SU-DHL-6 (cell line): ENCODE measurements at regions not wholly inside any gene's neighbourhood (a gene's known extent, or its start where the extent isn't known, plus 50 kb on each side); places are given as distances from the start of the nearest gene placed in this dataset.

ENCODE experiments used
- H2AFZ ChIP-seq: fragments of 200-600 bp; sonication (generic); 2 replicates; pipeline ENCODE4 v1.6.1; 2014; ENCODE audit warnings: low read depth, mild to moderate bottlenecking, moderate library complexity, mixed read lengths, antibody characterized with exemption, low read length; ENCODE audit not compliant: severe bottlenecking
- H3F3A ChIP-seq: fragments of 200-600 bp; shearing (Covaris generic); 2 replicates; pipeline ENCODE4 v1.6.0; 2016; ENCODE audit warnings: antibody characterized with exemption, mild to moderate bottlenecking; ENCODE audit not compliant: insufficient read depth
- H3K27ac ChIP-seq: fragments of 200-600 bp; sonication (generic); 2 replicates; pipeline ENCODE4 v1.5.1; 2016; ENCODE audit warnings: low read depth, mild to moderate bottlenecking, low read length, moderate library complexity, mixed read lengths
- H3K27me3 ChIP-seq: fragments of 200-600 bp; sonication (generic), shearing (Covaris generic); 2 replicates; pipeline ENCODE4 v1.6.0; 2014; ENCODE audit warnings: mild to moderate bottlenecking, low read length
- H3K36me3 ChIP-seq: fragments of 200-600 bp; sonication (generic); 2 replicates; pipeline ENCODE4 v1.6.1; 2014; ENCODE audit warnings: mild to moderate bottlenecking, low read length, mixed read lengths
- H3K4me2 ChIP-seq: fragments of 300-600, 200-600 bp; shearing (Covaris generic), sonication (generic); 2 replicates; pipeline ENCODE4 v1.6.0; 2014; ENCODE audit warnings: low read length, low read depth, mild to moderate bottlenecking; ENCODE audit not compliant: poor library complexity, severe bottlenecking
- H3K4me3 ChIP-seq: fragments of 200-600 bp; sonication (generic); 2 replicates; pipeline ENCODE4 v1.5.1; 2014; ENCODE audit warnings: antibody characterized with exemption, low read length, mild to moderate bottlenecking, mixed read lengths; ENCODE audit not compliant: insufficient read depth, poor library complexity, severe bottlenecking
- H3K79me2 ChIP-seq: fragments of 200-600 bp; sonication (generic); 2 replicates; pipeline ENCODE4 v1.6.1; 2014; ENCODE audit warnings: mild to moderate bottlenecking, low read length, moderate library complexity; ENCODE audit not compliant: insufficient read depth
- H3K9ac ChIP-seq: fragments of 200-600 bp; sonication (generic); 2 replicates; pipeline ENCODE4 v1.7.0; 2014; ENCODE audit warnings: mild to moderate bottlenecking, low read length
- H3K9me2 ChIP-seq: fragments of 200-600 bp; sonication (generic); replicated peaks from 2 replicates; pipeline ENCODE4 v1.6.1; 2014; ENCODE audit warnings: low read length; ENCODE audit not compliant: insufficient read depth
- H3K9me3 ChIP-seq: fragments of 200-600 bp; sonication (generic); 2 replicates; pipeline ENCODE4 v1.6.1; 2014; ENCODE audit warnings: low read length, mixed read lengths; ENCODE audit not compliant: insufficient read depth
- H4K20me1 ChIP-seq: fragments of 200-600 bp; sonication (generic); 2 replicates; pipeline ENCODE4 v1.6.1; 2014; ENCODE audit warnings: low read depth, mild to moderate bottlenecking, antibody characterized with exemption, low read length, moderate library complexity, mixed read lengths
- EZH2phosphoT487 ChIP-seq: fragments of 200-600 bp; sonication (generic), shearing (Covaris generic); conservative IDR thresholded peaks from 2 replicates; pipeline ENCODE4 v1.6.1; 2018; ENCODE audit warnings: mild to moderate bottlenecking, antibody characterized with exemption, low read length, moderate library complexity, mixed read lengths
- TF ChIP-seq, protein P1 (sequence below): fragments of 200-600 bp; sonication (generic); IDR thresholded peaks from one replicate; pipeline ENCODE4 v1.5.1; 2017; ENCODE audit warnings: antibody characterized with exemption, mild to moderate bottlenecking, low read length, moderate library complexity; ENCODE audit not compliant: insufficient read depth, poor library complexity, severe bottlenecking

DNA sequence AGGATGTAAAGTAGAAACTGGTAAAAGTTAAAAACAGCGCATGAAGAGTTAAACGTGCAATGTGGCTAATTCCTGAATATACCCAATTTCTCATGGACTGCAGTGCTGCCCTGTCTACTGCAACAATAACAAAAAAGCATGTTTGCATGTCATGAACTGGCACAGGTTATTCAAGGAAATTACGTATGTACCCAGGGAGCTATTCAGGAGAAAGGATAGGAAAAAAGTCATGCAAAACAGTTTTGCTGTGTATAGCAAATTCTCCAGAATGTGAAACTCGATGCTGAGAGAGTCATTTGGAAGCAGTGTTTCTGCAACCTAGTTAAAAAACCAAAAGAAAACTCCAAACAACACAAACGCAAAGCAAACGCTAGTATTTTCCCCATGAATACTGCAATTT, 381.5 kb upstream of the PRKX start:
- Histone ChIP-seq H3K4me3 (no peak overlapping the region), H3F3A (no peaks in the 10 kb centered on the region), H3K4me2 (no peak overlapping the region), H3K79me2 (no peaks in the 10 kb centered on the region), H3K9me3 (no peaks in the 10 kb centered on the region), H2AFZ (no peak overlapping the region), H4K20me1 (no peaks in the 10 kb centered on the region), H3K9ac (no peak overlapping the region), H3K36me3 (no peaks in the 10 kb centered on the region), H3K9me2 (no peaks in the 10 kb centered on the region), H3K27me3 (no peaks in the 10 kb centered on the region), H3K27ac (no peak overlapping the region)
- TF ChIP-seq, protein P1, sequence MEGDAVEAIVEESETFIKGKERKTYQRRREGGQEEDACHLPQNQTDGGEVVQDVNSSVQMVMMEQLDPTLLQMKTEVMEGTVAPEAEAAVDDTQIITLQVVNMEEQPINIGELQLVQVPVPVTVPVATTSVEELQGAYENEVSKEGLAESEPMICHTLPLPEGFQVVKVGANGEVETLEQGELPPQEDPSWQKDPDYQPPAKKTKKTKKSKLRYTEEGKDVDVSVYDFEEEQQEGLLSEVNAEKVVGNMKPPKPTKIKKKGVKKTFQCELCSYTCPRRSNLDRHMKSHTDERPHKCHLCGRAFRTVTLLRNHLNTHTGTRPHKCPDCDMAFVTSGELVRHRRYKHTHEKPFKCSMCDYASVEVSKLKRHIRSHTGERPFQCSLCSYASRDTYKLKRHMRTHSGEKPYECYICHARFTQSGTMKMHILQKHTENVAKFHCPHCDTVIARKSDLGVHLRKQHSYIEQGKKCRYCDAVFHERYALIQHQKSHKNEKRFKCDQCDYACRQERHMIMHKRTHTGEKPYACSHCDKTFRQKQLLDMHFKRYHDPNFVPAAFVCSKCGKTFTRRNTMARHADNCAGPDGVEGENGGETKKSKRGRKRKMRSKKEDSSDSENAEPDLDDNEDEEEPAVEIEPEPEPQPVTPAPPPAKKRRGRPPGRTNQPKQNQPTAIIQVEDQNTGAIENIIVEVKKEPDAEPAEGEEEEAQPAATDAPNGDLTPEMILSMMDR: no peak
- TF ChIP-seq EZH2phosphoT487: no peak

DNA sequence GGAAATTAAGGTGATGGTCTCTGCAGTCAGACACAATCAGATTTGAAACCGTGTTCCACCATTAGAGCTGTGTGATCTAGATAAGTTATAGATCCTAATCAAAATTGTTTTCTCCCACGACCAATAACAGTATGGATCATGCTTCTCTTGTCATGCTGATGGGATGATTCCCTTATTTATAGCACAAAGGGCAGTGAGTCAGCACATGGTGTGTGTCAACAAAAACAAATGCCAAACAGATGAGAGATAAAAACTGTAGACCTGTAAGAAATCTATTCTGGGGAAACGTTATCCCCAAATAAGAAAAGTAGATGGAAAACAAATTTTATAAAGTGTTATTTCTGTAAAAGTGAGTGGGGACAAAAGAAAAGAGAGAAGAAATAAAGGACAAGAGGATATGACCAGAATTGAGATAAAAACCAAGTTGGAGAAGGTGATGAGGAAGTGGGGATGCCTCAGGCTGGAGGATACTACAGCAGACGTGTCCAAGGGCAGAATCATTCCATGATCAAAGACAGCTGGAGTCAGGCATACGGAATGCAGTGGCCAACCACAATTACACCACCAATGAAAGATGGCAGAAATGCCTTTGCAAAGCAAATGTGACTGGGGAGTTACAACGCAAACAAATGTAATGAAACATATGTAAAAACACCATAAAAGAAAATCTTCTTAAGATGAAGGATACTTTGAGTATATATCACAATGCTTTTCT, 377.8 kb upstream of the PRKX start:
- Histone ChIP-seq H3F3A (no peaks in the 10 kb centered on the region), H3K4me2 (no peak overlapping the region), H4K20me1 (no peaks in the 10 kb centered on the region), H3K27me3 (no peaks in the 10 kb centered on the region), H3K36me3 (no peaks in the 10 kb centered on the region), H3K27ac (no peak overlapping the region), H3K79me2 (no peaks in the 10 kb centered on the region), H2AFZ (no peak overlapping the region), H3K4me3 (no peak overlapping the region), H3K9me3 (no peaks in the 10 kb centered on the region), H3K9ac (no peak overlapping the region), H3K9me2 (no peaks in the 10 kb centered on the region)
- TF ChIP-seq, protein P1: no peak
- TF ChIP-seq EZH2phosphoT487: no peak

DNA sequence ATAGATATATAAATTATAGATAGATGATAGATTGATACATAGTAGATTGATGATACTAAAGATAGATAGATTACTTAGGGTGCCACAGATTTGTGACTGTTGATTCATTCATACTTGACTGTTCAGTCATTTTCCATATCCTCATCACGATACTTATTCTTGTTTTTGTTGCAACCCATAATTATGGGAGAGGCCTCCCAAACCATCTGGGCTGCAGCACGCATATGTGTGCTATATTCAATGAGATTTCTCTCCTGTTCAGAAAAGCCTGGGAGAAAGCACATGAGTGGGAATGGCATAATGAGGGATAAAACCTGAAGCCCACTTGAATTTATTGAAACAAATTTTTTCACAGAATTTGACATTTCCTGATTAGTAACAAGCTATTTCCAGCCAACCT, 346.4 kb upstream of the PRKX start:
- Histone ChIP-seq H4K20me1 (no peaks in the 10 kb centered on the region), H3K9me3 (no peaks in the 10 kb centered on the region), H3K9ac (no peak overlapping the region), H3K27me3 (no peaks in the 10 kb centered on the region), H2AFZ (no peak overlapping the region), H3K36me3 (no peaks in the 10 kb centered on the region), H3K79me2 (no peaks in the 10 kb centered on the region), H3F3A (no peaks in the 10 kb centered on the region), H3K4me3 (no peak overlapping the region), H3K4me2 (no peak overlapping the region), H3K9me2 (no peaks in the 10 kb centered on the region), H3K27ac (no peak overlapping the region)
- TF ChIP-seq EZH2phosphoT487: no peak
- TF ChIP-seq, protein P1: no peak
